Hypothalamus (tissue), 51 donors: ENCODE measurements at regions not wholly inside any gene's neighbourhood (a gene's known extent, or its start where the extent isn't known, plus 50 kb on each side); places are given as distances from the start of the nearest gene placed in this dataset.
"Not testable (repeated sequence)": the region's sequence is repeated elsewhere in the genome, so short reads cannot be mapped to it uniquely, and the experiment has no call there.

Experiments used
- DNase-seq, 51 donors: peaks; one replicate each; lab custom pipeline; 2025; lab: John Stamatoyannopoulos, UW

- peak in 31 of 51 donors; percentile 5 to 80 (median 46) for DNase-seq
These were observed 454.6 kb upstream of the ZNG1F start for GRCh38 chr9:41643571-41644279.

- not testable (repeated sequence) for DNase-seq
These were observed 444.6 kb upstream of the ZNG1F start for GRCh38 chr9:41633726-41634125.

- not testable (repeated sequence) for DNase-seq
These were observed 434.5 kb upstream of the ZNG1F start for GRCh38 chr9:41623666-41624065.

- DNase-seq = not testable (repeated sequence)
These were observed 430.1 kb upstream of the ZNG1F start for GRCh38 chr9:41619254-41619653.

- not testable (repeated sequence) for DNase-seq
These were observed 417.9 kb upstream of the ZNG1F start for GRCh38 chr9:41606961-41607547.

- DNase-seq = not testable (repeated sequence)
These were observed 376.5 kb upstream of the ZNG1F start for GRCh38 chr9:41565572-41565971.
